ENCODE measurements at regions not wholly inside any gene's neighbourhood (a gene's known extent, or its start where the extent isn't known, plus 50 kb on each side); places are given as distances from the start of the nearest gene placed in this dataset.

DNA sequence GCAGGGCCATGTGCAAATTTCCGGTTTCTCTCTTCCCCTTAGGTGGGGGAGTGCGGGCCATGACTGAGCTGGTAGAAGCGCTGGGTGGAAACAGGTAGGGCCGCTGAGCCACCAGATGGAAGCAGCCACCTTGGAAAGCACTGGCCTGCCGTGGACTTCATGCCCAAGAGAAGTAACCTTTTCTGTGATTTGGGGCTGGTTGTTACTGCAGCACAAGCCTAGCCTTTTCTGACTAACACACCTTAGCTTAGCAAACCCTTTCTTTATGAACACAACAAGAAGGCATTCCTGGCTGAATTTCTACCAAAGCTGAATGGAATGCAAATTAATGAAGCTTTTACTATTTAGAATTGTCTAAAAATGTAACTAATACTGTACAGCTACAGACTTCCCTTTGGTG, 149.6 kb upstream of the UBE2E1 start:
- DNase-seq, result no peak
- Mint-ChIP-seq H3K27ac (no peak overlapping the region), H3K4me3 (no peak overlapping the region), H3K27me3 (peaks cover 18% of the 10 kb centered on the region), H3K4me1 (no peaks in the 10 kb centered on the region), H3K36me3 (ENCODE audit: low read depth) (no peaks in the 10 kb centered on the region)
- H3K9me3 ChIP-seq (ENCODE audit: control insufficient read depth, low read length, poor library complexity, severe bottlenecking), result no peaks in the 10 kb centered on the region
- no peak for ATAC-seq

- no peaks in the 10 kb centered on the region for H3K36me3 Mint-ChIP-seq (ENCODE audit: low read depth)
- H3K27ac Mint-ChIP-seq, result no peak overlapping the region
- ATAC-seq (no peak), DNase-seq (no peak)
- peaks cover 1% of the 10 kb centered on the region for H3K4me1 Mint-ChIP-seq
- H3K27me3 Mint-ChIP-seq, result peaks cover 18% of the 10 kb centered on the region
- no peak overlapping the region for H3K4me3 Mint-ChIP-seq
- no peaks in the 10 kb centered on the region for H3K9me3 ChIP-seq (ENCODE audit: control insufficient read depth, low read length, poor library complexity, severe bottlenecking)
These were observed 148.9 kb upstream of the UBE2E1 start for GRCh38 chr3:23656821-23657220.

DNA sequence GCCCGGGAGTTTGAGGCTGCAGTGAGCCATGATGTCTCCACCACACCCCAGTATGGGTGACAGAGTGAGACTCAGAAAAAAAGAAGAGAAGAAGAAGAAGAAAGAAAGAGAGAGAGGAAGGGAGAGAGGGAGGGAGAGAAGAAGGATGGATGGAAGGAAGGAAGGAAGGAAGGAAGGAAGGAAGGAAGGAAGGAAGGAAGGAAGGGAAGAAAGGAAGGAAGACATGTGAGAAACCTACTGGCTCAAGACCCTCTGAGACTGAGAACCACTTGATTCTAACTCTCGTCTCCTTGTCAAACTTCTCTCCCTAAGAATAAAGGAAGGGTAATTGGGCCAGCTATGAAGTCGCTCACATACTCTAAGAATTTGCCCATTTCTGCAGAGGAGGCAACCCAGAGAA, 148.1 kb upstream of the UBE2E1 start:
- peaks cover 18% of the 10 kb centered on the region for H3K27me3 Mint-ChIP-seq
- no peak overlapping the region for H3K4me3 Mint-ChIP-seq
- H3K36me3 Mint-ChIP-seq (ENCODE audit: low read depth), result no peaks in the 10 kb centered on the region
- H3K4me1 Mint-ChIP-seq, result peaks cover 8% of the 10 kb centered on the region
- ATAC-seq (no peak), DNase-seq (no peak)
- H3K27ac Mint-ChIP-seq, result no peak overlapping the region
- H3K9me3 ChIP-seq (ENCODE audit: control insufficient read depth, low read length, poor library complexity, severe bottlenecking), result no peaks in the 10 kb centered on the region

- Mint-ChIP-seq H3K27me3 (peaks cover 12% of the 10 kb centered on the region), H3K27ac (no peak overlapping the region), H3K4me1 (peaks cover 8% of the 10 kb centered on the region), H3K4me3 (no peak overlapping the region), H3K36me3 (ENCODE audit: low read depth) (no peaks in the 10 kb centered on the region)
- DNase-seq (no peak), ATAC-seq (no peak)
- H3K9me3 ChIP-seq (ENCODE audit: control insufficient read depth, low read length, poor library complexity, severe bottlenecking), result no peaks in the 10 kb centered on the region
These were observed 146.5 kb upstream of the UBE2E1 start for GRCh38 chr3:23659274-23659673.

DNA sequence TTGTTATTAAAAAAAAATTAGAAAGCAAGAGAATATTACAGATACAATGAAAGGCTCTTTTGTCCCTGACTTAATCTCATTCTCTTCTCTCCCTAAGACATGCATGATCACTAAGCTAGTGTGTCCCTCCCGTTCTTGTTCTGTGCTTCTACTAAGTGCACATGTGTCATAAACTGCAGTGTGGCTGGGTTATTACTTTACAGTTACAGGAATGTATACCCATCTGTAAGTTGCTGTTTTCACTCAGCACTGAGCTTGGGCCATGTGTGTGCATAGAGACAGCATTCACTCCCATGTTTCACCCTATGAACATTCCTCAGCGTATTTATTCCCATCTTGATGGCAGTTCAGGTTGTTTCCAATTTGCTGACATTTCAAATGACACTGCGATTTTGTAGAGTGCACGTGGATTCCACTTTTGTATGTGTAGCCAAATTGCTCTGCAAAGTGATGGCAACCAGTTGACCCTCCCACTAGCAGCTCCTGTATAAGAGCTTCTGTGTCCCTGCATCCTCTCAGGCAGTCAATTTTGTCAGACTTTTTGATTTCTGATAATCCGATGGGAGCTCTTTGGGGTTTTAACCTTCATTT, 145.8 kb upstream of the UBE2E1 start:
- ATAC-seq, result no peak
- Mint-ChIP-seq H3K4me3 (no peak overlapping the region), H3K27ac (no peak overlapping the region), H3K4me1 (peaks cover 8% of the 10 kb centered on the region), H3K36me3 (ENCODE audit: low read depth) (no peaks in the 10 kb centered on the region), H3K27me3 (peaks cover 6% of the 10 kb centered on the region)
- no peaks in the 10 kb centered on the region for H3K9me3 ChIP-seq (ENCODE audit: control insufficient read depth, low read length, poor library complexity, severe bottlenecking)
- DNase-seq, result no peak

- H3K4me3 Mint-ChIP-seq, result no peak overlapping the region
- ATAC-seq (no peak), DNase-seq (no peak)
- peaks cover 8% of the 10 kb centered on the region for H3K4me1 Mint-ChIP-seq
- peaks cover 6% of the 10 kb centered on the region for H3K27me3 Mint-ChIP-seq
- no peaks in the 10 kb centered on the region for H3K9me3 ChIP-seq (ENCODE audit: control insufficient read depth, low read length, poor library complexity, severe bottlenecking)
- no peak overlapping the region for H3K27ac Mint-ChIP-seq
- no peaks in the 10 kb centered on the region for H3K36me3 Mint-ChIP-seq (ENCODE audit: low read depth)
These were observed 143.6 kb upstream of the UBE2E1 start for GRCh38 chr3:23662079-23662617.

DNA sequence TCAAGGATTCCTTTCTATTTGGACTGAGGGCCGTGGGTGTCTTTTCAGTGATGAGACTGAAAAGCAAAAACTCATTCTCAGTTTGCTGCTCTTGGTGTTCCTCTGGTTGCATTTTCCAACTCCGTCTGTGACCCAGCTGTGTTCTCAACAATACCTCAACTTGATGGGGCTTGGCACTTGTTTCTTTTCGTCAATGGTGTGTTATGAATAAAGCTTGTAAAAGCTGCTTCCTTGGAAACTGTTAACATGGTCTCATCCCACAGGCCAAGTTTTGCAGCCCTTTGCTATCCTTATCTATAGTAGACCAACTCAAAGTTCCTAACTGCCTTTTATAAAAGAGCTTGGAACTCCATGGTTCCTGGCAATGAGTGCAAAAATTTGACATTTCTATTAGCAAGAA, 142.5 kb upstream of the UBE2E1 start:
- Mint-ChIP-seq H3K27me3 (peaks cover 7% of the 10 kb centered on the region), H3K27ac (no peak overlapping the region), H3K4me3 (no peak overlapping the region), H3K4me1 (peaks cover 8% of the 10 kb centered on the region), H3K36me3 (ENCODE audit: low read depth) (no peaks in the 10 kb centered on the region)
- DNase-seq (no peak), ATAC-seq (no peak)
- no peaks in the 10 kb centered on the region for H3K9me3 ChIP-seq (ENCODE audit: control insufficient read depth, low read length, poor library complexity, severe bottlenecking)

- Mint-ChIP-seq H3K27me3 (peaks cover 11% of the 10 kb centered on the region), H3K4me1 (peaks cover 8% of the 10 kb centered on the region), H3K4me3 (no peak overlapping the region), H3K36me3 (ENCODE audit: low read depth) (no peaks in the 10 kb centered on the region), H3K27ac (no peak overlapping the region)
- ATAC-seq (no peak), DNase-seq (no peak)
- H3K9me3 ChIP-seq (ENCODE audit: control insufficient read depth, low read length, poor library complexity, severe bottlenecking), result no peaks in the 10 kb centered on the region
These were observed 142.0 kb upstream of the UBE2E1 start for GRCh38 chr3:23663661-23664186.

DNA sequence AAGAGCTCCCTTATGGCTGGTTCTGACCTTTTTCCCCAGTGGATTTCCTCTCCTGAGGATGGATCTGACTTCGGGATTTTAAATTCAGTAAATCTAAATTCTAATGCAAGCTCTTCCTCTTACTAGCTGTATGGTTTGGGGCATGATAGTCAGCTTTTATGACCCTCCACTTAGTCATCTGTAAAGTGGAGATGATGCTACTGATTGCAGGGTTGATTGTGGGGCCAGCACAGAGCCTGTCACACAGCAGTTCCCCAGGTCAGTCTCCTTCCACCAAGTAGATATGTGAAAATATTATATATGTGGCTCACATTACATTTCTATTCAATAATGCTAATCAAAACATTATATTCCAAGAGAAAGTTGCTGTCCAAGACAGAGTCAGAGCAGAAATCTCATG, 141.3 kb upstream of the UBE2E1 start:
- DNase-seq (no peak), ATAC-seq (no peak)
- H3K27me3 Mint-ChIP-seq, result peaks cover 19% of the 10 kb centered on the region
- H3K4me1 Mint-ChIP-seq, result peaks cover 8% of the 10 kb centered on the region
- no peak overlapping the region for H3K27ac Mint-ChIP-seq
- no peak overlapping the region for H3K4me3 Mint-ChIP-seq
- H3K9me3 ChIP-seq (ENCODE audit: control insufficient read depth, low read length, poor library complexity, severe bottlenecking), result no peaks in the 10 kb centered on the region
- H3K36me3 Mint-ChIP-seq (ENCODE audit: low read depth), result no peaks in the 10 kb centered on the region

DNA sequence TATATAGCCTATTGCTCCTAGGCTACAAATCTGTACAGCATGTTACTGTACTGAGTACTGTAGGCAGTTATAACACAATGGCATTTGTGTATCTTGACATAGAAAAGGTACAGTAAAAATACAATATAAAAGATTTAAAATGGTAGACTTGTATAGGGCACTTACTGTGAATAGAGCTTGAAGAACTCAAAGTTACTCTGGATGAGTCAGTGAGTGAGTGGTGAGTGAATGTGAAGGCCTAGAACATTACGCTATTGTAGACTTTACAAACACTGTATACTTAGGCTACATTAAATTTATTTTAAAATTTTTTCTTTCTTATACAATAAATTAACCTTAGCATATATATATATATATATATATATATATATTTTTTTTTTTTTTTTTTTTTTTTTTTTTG, 140.0 kb upstream of the UBE2E1 start:
- Mint-ChIP-seq H3K4me1 (peaks cover 8% of the 10 kb centered on the region), H3K27ac (no peak overlapping the region), H3K27me3 (peaks cover 30% of the 10 kb centered on the region), H3K36me3 (ENCODE audit: low read depth) (no peaks in the 10 kb centered on the region), H3K4me3 (no peak overlapping the region)
- ATAC-seq (no peak), DNase-seq (no peak)
- H3K9me3 ChIP-seq (ENCODE audit: control insufficient read depth, low read length, poor library complexity, severe bottlenecking), result no peaks in the 10 kb centered on the region

GRCh38 chr3:23666818-23667217, 138.9 kb upstream of the UBE2E1 start:
- ATAC-seq (no peak), DNase-seq (no peak)
- H3K4me1 Mint-ChIP-seq, result peaks cover 7% of the 10 kb centered on the region
- H3K27ac Mint-ChIP-seq, result no peak overlapping the region
- peaks cover 31% of the 10 kb centered on the region for H3K27me3 Mint-ChIP-seq
- H3K9me3 ChIP-seq (ENCODE audit: control insufficient read depth, low read length, poor library complexity, severe bottlenecking), result no peaks in the 10 kb centered on the region
- H3K4me3 Mint-ChIP-seq, result no peak overlapping the region
- H3K36me3 Mint-ChIP-seq (ENCODE audit: low read depth), result no peaks in the 10 kb centered on the region

GRCh38 chr3:23667536-23668429, 138.0 kb upstream of the UBE2E1 start:
- H3K27me3 Mint-ChIP-seq, result peaks cover 41% of the 10 kb centered on the region
- H3K36me3 Mint-ChIP-seq (ENCODE audit: low read depth), result no peaks in the 10 kb centered on the region
- no peak for ATAC-seq
- no peak overlapping the region for H3K4me3 Mint-ChIP-seq
- no peak overlapping the region for H3K27ac Mint-ChIP-seq
- no peaks in the 10 kb centered on the region for H3K9me3 ChIP-seq (ENCODE audit: control insufficient read depth, low read length, poor library complexity, severe bottlenecking)
- H3K4me1 Mint-ChIP-seq, result no peaks in the 10 kb centered on the region
- no peak for DNase-seq

DNA sequence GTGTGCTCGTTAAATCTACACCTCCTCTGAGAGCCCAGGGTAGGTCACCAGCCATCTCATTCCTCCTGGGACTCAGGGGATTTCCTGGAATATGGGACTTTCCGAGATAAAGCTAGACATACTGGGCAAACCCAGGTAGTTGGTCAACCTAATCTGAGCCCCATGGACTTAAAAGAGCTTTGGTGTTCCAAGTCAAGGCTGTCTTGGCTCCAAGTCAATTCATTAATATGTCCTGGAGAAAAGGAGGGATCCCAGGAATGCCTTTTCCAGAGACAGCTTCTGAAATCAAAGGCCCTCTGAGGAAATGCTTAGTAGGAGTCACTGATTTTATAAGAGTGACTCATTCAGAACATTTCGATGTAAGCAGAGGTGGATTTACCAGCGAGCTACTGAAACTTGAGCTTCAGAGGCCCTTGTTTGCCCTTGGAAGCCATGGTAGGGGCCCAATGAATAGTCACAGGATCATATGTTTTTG, 137.3 kb upstream of the UBE2E1 start:
- H3K36me3 Mint-ChIP-seq (ENCODE audit: low read depth), result peaks cover 2% of the 10 kb centered on the region
- no peak overlapping the region for H3K27ac Mint-ChIP-seq
- no peaks in the 10 kb centered on the region for H3K4me1 Mint-ChIP-seq
- DNase-seq, result no peak
- ATAC-seq, result no peak
- no peaks in the 10 kb centered on the region for H3K9me3 ChIP-seq (ENCODE audit: control insufficient read depth, low read length, poor library complexity, severe bottlenecking)
- peaks cover 47% of the 10 kb centered on the region for H3K27me3 Mint-ChIP-seq
- no peak overlapping the region for H3K4me3 Mint-ChIP-seq
